Stimulated activated effector memory CD8-positive, alpha-beta T cell treated with anti-CD3 and anti-CD28 coated beads, Interleukin-12 subunit alpha, Interleukin-12 subunit beta, amount 100 ng/mL, for 72 hours (primary cell): ENCODE measurements at regions not wholly inside any gene's neighbourhood (a gene's known extent, or its start where the extent isn't known, plus 50 kb on each side); places are given as distances from the start of the nearest gene placed in this dataset.
"Not testable (repeated sequence)": the region's sequence is repeated elsewhere in the genome, so short reads cannot be mapped to it uniquely, and the experiment has no call there.

Source experiments
- ATAC-seq: fragments of 150-1000 bp; cut with Tn5 transposase; 2 replicates; pipeline ENCODE4 v1.10.0; 2021
- DNase-seq, 2 donors: peaks; one replicate each; pipeline ENCODE4 v3.0.0; 2021 to 2022; ENCODE audit warnings: low spot score in 2 of 2
- H3K27ac Mint-ChIP-seq: one replicate; pipeline ENCODE4 v1.8.0; 2022; ENCODE audit warnings: mild to moderate bottlenecking, mixed read lengths
- H3K36me3 Mint-ChIP-seq: one replicate; pipeline ENCODE4 v1.8.0; 2022; ENCODE audit warnings: mild to moderate bottlenecking, mixed read lengths
- H3K4me1 Mint-ChIP-seq: one replicate; pipeline ENCODE4 v1.8.0; 2022; ENCODE audit warnings: mixed read lengths
- H3K4me3 Mint-ChIP-seq: one replicate; pipeline ENCODE4 v1.8.0; 2022; ENCODE audit warnings: mild to moderate bottlenecking, mixed read lengths
- H3K9me3 Mint-ChIP-seq: one replicate; pipeline ENCODE4 v1.8.0; 2022; ENCODE audit warnings: mixed read lengths

DNA sequence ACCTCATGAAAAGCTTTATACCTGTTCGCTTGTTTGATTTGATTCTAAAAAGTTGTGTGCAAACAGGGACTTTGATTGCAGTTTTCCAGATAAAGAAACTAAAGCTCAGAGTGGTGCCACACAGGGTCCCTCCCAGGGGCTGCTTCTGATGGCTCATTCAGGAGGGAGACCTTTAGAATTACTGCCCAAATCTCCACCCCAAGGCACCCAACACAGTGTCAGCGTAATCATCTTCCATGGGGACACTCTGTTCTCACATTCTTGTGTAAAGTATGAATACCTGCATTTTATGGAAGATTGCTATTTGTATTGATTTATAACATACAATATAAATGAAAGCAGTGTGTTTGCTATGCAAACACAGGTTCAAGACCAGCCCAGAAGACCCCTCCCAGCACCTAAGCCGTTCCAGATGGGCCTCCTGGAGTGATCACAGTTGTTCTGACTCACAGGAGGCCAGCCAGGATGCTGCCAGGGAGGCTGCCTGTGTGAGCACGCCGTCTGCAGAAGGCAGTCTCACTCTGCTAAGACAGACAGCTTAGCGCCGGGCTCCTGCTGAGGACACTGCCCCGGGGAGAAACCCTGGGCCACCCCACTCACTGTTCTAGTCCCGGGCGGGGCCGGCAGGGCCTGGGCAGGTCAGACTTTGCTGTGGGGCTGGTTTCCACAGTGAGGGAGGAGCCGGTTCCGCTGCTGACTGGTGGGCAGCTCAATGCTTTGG is 185.6 kb downstream of the FAM43A start:
- Mint-ChIP-seq H3K4me1 (no peaks in the 10 kb centered on the region), H3K36me3 (no peaks in the 10 kb centered on the region), H3K9me3 (no peaks in the 10 kb centered on the region), H3K4me3 (no peak overlapping the region), H3K27ac (no peak overlapping the region)
- peak; percentile 26 for ATAC-seq
- DNase-seq, result no peak

DNA sequence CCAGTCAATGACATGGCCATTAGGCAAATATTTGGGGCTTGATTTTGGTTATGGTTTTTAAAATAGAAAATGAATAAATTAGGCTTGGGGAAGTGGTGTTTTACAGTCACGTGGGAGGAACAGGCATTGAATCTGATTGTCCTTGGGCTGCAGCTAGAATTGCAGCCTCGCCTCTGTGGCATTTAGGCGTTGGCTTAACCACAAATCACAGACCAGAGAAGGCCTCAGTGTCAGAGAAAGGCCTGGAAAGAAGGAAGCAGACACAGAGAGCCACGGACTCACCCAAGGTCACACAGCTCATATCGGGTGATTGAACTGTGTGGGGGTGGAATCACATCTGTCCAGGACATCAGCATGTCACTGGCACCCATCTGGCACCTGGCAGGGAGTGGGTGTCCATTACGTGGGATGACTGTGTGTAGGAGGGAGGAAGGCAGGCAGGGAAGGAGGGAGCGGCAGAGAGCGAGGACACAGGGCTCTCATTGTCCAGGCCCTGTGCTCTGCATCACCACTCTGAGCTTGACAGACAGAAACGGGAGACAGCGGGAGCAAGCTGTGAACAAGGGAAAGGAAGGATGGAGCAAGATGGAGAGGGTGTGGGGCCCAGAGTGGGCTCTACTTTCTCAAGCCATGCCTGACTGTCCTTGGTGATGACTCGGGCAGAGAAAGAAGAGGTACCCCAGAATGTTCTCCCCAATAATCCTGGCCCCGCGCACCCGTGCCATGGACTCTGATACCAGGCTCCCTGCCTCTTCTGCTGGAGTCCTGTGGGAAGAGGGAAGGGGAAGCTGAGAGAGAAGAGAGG is 186.4 kb downstream of the FAM43A start:
- ATAC-seq (no peak), DNase-seq (no peak)
- Mint-ChIP-seq H3K4me3 (no peak overlapping the region), H3K36me3 (no peaks in the 10 kb centered on the region), H3K4me1 (no peaks in the 10 kb centered on the region), H3K27ac (no peak overlapping the region), H3K9me3 (no peaks in the 10 kb centered on the region)

DNA sequence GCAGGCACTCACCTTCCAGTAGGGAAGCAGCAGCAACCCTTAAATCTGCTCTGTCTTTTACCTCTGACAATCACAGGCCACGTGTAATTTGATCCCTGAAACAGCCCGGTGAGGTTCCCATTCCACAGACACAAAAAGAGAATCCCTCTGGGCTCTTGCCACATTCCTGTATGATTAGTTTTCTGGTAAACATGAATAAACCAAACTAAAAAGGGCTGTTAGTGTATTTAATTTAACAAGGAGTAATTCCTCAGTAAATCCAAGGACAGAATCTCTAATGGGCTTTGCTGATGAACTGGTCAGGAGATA is 186.9 kb downstream of the FAM43A start:
- Mint-ChIP-seq H3K27ac (no peak overlapping the region), H3K36me3 (no peaks in the 10 kb centered on the region), H3K4me1 (no peaks in the 10 kb centered on the region), H3K9me3 (no peaks in the 10 kb centered on the region), H3K4me3 (no peak overlapping the region)
- DNase-seq (no peak), ATAC-seq (no peak)

DNA sequence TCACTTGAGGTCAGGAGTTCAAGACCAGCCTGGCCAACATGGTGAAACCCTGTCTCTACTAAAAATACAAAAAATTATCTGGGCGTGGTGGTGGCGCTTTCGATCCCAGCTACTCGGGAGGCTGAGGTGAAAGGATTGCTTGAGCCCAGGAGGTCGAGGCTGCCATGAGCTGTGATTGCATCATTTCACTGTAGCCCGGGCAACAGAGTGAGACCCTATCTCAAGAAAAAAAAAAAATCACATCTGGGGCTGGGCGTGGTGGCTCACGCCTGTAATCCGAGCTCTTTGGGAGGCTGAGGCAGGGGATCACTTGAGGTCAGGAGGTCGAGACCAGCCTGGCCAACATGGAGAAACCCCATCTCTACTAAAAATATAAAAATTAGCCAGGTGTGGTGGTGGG is 187.8 kb downstream of the FAM43A start:
- not testable (repeated sequence) for H3K4me1 Mint-ChIP-seq, H3K36me3 Mint-ChIP-seq, H3K9me3 Mint-ChIP-seq, DNase-seq, ATAC-seq, H3K27ac Mint-ChIP-seq, H3K4me3 Mint-ChIP-seq

DNA sequence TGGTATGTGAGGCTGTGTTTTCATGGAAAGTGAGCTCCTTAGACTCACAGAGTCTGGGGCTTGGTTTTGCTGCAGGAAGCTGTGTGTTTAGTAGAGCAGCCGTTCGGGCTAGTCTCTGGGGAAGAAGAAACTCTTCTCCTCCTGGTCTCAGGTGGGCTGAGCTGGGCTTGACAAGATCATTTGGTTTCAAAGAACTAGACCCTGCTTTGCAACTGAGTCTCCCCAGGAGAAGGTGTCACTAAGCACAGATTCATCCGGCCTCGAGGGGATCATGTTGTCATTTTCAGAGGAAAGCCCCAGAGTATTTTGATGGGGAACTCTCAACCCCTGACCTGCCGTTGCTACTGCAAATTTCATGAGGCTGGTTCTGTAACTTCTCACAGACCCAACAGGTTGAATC is 188.5 kb downstream of the FAM43A start:
- no peaks in the 10 kb centered on the region for H3K9me3 Mint-ChIP-seq
- H3K4me3 Mint-ChIP-seq, result no peak overlapping the region
- no peak overlapping the region for H3K27ac Mint-ChIP-seq
- no peak for ATAC-seq
- no peaks in the 10 kb centered on the region for H3K36me3 Mint-ChIP-seq
- H3K4me1 Mint-ChIP-seq, result no peaks in the 10 kb centered on the region
- DNase-seq, result no peak

DNA sequence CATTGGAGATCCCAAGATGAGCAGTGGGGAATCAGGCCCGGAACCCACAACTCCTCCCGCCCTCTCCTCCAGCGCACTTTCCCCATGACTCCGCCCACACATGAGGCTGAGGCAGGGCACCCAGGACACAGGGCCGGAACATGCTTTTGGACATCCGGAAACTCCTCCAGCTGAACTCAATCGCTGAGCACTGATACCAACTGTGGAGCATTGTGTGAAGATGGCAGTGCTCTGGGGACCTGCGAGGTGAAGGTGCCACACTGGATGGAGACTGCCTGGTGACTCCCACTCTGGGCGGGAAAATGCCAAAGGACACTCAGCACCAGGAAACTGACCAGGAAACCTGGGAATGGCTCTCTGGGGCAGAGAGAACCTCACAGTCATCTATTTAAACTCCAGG is 189.1 kb downstream of the FAM43A start:
- DNase-seq (no peak), ATAC-seq (no peak)
- no peak overlapping the region for H3K27ac Mint-ChIP-seq
- no peaks in the 10 kb centered on the region for H3K9me3 Mint-ChIP-seq
- no peaks in the 10 kb centered on the region for H3K4me1 Mint-ChIP-seq
- H3K36me3 Mint-ChIP-seq, result no peaks in the 10 kb centered on the region
- no peak overlapping the region for H3K4me3 Mint-ChIP-seq

DNA sequence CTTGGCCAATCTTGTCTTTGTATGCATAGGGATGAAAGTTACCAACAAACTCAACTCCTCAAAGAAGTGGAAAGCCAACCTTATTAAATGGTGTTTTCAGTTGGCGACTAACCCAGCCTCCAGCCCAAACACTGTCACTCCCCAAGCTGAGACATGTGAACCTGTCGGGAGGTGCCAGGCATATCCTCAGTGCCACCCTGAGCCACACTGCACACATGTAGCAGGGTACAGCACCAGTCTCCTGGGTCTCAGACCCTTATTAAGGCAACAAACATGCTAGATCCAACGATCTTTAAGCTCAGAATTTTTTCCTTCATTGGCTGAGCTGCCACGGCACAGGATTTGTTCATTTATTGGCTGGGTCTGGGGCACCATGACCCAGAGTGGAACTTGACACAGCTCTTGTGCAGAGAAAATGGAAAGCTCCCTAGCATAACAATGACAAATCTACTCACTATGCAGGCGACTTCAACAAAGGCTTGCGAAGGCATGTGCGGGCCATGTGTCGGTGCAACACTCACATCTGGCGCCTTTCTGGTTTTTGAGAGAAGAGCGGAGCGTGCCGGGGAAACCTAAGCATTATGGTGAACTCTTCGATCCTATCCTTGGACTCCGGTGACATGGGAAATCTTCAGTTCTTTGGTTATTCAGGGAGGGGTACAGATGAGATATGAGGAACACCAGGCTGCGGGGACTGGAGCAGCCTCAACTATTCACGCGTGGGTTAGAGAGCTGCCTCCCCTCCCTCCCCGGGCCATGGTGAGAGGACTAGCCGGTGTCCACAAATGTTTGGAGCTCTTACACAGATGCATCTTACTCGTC is 190.1 kb downstream of the FAM43A start:
- Mint-ChIP-seq H3K36me3 (no peaks in the 10 kb centered on the region), H3K4me3 (no peak overlapping the region), H3K4me1 (no peaks in the 10 kb centered on the region), H3K9me3 (no peaks in the 10 kb centered on the region), H3K27ac (no peak overlapping the region)
- ATAC-seq, result no peak
- no peak for DNase-seq

DNA sequence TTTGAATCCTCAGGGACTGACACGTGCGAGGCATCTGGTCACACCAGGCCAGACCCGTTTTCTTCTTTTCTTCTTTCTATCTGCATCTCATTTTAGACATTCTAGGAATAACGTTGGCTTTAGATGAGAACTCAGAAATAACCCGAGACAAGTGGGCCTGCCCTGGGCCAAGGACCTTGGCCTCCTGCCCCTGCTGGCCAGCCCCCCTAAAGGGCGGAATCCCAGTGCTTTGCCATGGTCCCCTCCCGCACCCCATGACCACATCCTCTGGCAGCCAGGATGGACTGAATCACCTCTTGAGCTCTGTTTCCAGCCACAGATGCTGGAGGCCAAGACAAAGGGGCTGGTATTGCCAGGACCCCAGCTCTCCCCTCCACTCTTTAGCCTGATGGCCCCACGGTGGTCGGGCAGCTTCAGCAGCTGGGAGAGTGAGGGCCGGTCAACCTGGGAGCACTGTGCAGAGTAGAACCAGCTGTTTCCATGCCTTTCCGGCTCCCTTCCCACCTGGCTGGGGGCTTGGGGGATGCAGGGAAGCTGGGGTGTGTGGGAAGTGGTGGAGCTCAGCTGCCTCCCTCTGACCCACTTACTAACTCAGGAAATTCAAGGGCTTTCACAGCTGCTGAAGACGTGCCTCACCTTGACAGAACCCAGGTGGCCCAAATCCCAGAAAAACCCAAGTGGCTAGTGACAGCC is 190.9 kb downstream of the FAM43A start:
- no peaks in the 10 kb centered on the region for H3K4me1 Mint-ChIP-seq
- no peaks in the 10 kb centered on the region for H3K36me3 Mint-ChIP-seq
- no peaks in the 10 kb centered on the region for H3K9me3 Mint-ChIP-seq
- DNase-seq (no peak), ATAC-seq (no peak)
- no peak overlapping the region for H3K4me3 Mint-ChIP-seq
- H3K27ac Mint-ChIP-seq, result no peak overlapping the region

DNA sequence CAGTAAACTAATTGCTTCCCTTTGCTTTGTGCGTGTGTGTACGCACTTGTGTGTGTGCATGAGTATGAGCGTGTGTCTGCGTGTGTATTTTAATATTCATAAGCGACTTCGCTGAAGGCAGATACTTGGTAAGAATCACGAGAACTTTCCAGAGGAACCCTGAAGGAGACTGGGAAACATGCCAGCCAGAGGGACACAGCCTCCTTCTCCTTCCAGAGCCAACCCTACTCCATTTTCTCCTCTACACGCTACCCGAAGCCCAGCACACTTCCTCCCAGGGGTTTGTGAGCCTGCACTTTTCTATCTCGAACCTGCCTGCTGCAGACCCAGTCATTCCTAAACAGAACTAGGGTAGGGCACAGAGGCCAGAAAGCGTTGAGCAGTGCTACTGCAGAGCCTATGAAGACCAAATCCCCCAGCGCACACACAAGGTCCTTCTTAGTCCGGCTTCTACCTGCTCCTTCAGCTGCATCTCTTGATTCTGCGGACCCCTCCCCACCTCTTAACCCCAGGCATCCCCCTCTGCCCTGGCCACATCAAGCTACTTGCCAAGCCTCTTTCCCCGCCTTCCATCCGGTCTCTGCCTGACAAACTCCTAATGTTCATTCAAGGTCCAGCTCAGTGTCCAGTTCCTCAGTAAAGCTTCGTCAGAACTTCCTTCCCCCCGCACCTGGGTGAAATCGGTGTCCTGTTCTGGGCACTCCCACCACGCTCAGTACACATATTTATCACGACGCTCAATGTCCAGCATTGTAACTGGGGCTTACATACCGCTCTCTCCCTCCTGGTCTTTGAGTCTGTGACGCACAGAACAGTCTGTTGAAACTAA is 191.8 kb downstream of the FAM43A start:
- ATAC-seq (no peak), DNase-seq (no peak)
- H3K27ac Mint-ChIP-seq, result no peak overlapping the region
- no peak overlapping the region for H3K4me3 Mint-ChIP-seq
- H3K36me3 Mint-ChIP-seq, result no peaks in the 10 kb centered on the region
- H3K4me1 Mint-ChIP-seq, result no peaks in the 10 kb centered on the region
- no peaks in the 10 kb centered on the region for H3K9me3 Mint-ChIP-seq

DNA sequence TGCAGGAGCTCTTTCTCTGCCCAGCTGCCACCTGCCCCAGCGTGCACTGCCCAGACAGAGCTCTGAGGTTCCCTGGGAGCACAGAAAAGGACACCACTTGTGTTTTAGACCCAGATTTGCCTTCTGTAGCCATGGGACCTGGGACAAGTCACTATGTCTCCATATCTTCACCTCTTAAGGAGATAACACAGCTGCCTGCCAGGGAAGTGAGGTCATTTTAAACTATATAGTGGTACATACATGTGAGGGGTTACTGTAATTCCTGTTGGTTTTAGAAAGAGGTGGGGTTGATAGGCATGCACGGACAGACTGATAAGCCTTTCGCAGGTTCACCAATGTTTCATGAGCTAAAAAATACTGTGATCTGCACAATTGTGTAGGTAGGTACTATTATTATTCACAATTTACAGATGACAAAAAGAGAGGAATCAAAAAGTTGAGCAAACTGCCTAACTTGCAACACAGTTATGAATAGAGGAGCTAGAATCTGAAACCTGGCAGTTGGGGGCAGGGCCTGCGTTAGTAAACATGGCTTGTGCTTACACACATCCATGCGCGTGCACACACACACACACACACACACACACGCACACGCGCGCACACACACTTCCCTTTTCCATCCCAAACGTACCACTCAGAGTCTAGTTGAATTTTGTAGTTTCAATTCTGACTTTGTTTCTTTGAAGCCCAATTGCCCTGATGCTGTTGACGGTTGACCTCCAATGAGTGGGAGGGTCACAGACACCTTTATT is 193.6 kb downstream of the FAM43A start:
- H3K9me3 Mint-ChIP-seq, result peaks cover 4% of the 10 kb centered on the region
- no peaks in the 10 kb centered on the region for H3K4me1 Mint-ChIP-seq
- ATAC-seq (no peak), DNase-seq (no peak)
- no peak overlapping the region for H3K27ac Mint-ChIP-seq
- H3K4me3 Mint-ChIP-seq, result no peak overlapping the region
- H3K36me3 Mint-ChIP-seq, result no peaks in the 10 kb centered on the region

DNA sequence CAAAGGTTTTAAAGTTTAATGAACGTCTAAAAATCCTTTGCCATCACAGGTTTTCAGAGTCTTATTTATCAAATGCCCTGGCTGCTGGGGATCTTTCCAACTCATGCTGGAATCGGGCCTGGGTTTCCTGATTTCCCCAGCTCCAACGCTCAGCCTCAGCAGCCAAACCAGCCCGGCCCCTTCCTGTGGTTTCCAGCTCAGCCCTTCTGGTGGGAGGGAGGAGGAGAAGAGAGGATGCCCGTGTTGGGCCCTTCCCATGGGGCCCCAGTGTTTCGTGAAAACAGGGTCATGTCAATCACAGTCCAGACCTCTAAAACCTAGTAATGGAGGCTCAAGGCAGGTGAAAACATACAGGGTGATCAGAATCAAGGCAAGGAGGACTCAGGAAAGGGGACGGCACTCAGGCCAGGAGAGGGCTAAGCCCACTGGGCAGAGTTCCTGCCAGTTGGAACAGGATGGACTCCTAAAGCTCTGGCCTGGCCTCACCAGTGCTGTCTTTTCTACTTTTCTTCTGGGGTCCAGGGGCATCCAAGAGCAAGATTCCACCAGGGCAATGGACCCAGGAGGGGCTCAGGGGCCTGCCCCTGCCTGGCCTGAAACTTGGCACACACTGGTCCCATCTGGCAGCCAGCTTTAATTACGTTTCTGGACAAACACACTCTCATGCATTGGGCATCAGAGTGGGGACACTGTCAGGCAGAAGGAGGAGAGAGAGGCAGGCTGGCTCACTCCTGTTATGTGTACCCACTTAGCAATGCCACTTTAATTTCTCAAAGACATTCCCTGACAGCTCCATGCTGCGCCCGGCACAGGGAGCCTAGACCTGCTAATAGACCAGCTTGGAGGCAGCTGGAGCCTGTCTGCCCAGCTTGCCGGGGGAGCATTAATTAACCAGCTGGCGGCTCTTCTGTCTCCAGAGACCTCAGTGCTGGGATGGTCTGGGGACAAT is 194.6 kb downstream of the FAM43A start:
- no peaks in the 10 kb centered on the region for H3K4me1 Mint-ChIP-seq
- H3K27ac Mint-ChIP-seq, result no peak overlapping the region
- DNase-seq (no peak), ATAC-seq (peak; percentile 38)
- no peaks in the 10 kb centered on the region for H3K36me3 Mint-ChIP-seq
- H3K4me3 Mint-ChIP-seq, result no peak overlapping the region
- peaks cover 4% of the 10 kb centered on the region for H3K9me3 Mint-ChIP-seq

DNA sequence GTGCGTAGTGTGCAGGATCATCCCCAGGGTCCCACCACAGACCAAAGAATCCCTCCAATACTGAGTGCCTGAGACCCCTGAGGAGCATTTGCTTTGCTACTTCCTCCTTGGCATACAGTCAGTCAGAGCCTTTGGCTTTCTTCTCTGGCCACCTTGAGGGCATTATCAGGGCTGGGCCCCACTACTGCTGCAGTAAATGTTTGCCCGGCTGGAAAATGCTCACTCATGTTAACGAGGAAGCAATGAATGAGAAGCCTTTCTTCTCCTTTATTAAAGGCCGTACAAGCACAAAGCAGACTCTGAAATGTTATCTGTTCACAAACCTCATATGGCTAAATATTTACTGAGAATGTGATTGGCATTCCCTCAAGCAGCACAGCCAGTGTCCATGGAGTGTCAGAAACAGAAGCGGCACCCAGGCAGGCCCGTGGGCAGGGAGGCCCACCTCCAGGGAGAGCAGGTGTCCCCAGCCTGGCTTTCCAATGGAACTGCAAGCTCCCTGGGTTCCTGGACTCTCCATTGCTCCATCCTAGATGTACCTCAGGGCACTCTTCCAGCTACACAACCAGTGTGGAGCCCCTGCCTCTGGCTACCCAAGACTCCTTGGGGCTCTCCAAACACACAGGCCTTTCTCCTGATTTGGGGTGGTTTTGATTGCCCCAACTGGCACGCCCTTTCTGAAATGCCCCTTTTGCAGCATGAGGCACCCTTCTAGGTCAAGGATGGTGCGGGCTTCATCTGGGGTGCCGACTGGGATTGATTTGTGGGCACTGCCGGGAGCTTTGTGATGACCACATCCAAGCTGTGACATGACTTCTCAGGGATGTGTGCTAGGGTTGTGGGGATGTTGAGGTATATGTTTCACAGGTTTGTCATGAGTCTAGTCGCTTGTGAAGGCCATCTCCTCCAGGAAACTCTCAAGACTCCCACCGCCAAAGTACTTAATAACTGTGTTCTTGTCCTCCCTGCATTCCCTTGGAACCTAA is 195.6 kb downstream of the FAM43A start:
- DNase-seq (no peak), ATAC-seq (no peak)

More for the DNA sequence above, 195.6 kb downstream of the FAM43A start:
- Mint-ChIP-seq H3K4me3 (no peak overlapping the region), H3K27ac (no peak overlapping the region), H3K4me1 (no peaks in the 10 kb centered on the region), H3K9me3 (peaks cover 4% of the 10 kb centered on the region), H3K36me3 (no peaks in the 10 kb centered on the region)
